Mesothelial cell of epicardium (in vitro differentiated cells): ENCODE measurements at regions not wholly inside any gene's neighbourhood (a gene's known extent, or its start where the extent isn't known, plus 50 kb on each side); places are given as distances from the start of the nearest gene placed in this dataset.

Experiments
- DNase-seq, 2 experiments: peaks; one replicate each; pipeline ENCODE4 v3.0.0; 2021; ENCODE audit warnings: low spot score in 2 of 2; ENCODE audit not compliant: unreplicated experiment in 2 of 2
- H3K27ac Mint-ChIP-seq: 2 replicates; pipeline ENCODE4 v1.8.0; 2021; ENCODE audit warnings: mixed read lengths
- H3K27me3 Mint-ChIP-seq: 2 replicates; pipeline ENCODE4 v1.8.0; 2021; ENCODE audit warnings: low read depth, mixed read lengths
- H3K36me3 Mint-ChIP-seq: 2 replicates; pipeline ENCODE4 v1.8.0; 2021; ENCODE audit warnings: mixed read lengths
- H3K4me1 Mint-ChIP-seq: 2 replicates; pipeline ENCODE4 v1.8.0; 2021; ENCODE audit warnings: mixed read lengths
- H3K4me3 Mint-ChIP-seq: 2 replicates; pipeline ENCODE4 v1.8.0; 2021; ENCODE audit warnings: mild to moderate bottlenecking, moderate library complexity, mixed read lengths
- H3K9me3 Mint-ChIP-seq: 2 replicates; pipeline ENCODE4 v1.8.0; 2021; ENCODE audit warnings: mixed read lengths
- TF ChIP-seq, protein P1 (sequence below): fragments of 200-600 bp; sonication (generic); IDR thresholded peaks from one replicate; pipeline ENCODE4 v1.5.0; 2021; ENCODE audit warnings: antibody characterized with exemption; ENCODE audit not compliant: unreplicated experiment

DNA sequence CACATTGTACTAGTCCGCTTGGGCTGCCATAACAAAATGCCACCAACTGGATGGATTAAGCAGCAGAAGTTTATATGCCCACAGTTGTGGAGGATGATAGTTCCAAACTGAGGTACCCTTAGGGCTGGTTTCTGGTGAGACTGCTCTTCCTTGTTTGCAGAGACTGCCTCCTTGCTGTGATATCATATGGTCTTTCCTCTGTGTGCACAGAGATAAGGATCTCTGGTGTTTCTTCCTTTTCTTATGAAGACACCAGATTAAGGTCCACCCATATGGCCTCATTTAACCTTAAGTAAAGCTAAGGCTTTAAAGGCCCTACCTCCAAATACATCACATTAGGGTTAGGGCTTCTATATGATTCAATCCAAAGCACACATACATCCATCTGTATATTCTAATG is 738.2 kb upstream of the GCFC2 start:
- Mint-ChIP-seq H3K4me3 (no peak overlapping the region), H3K27ac (no peak overlapping the region), H3K9me3 (peaks cover 12% of the 10 kb centered on the region), H3K4me1 (no peaks in the 10 kb centered on the region), H3K36me3 (no peaks in the 10 kb centered on the region), H3K27me3 (no peaks in the 10 kb centered on the region)
- no peak for DNase-seq
- TF ChIP-seq, protein P1, sequence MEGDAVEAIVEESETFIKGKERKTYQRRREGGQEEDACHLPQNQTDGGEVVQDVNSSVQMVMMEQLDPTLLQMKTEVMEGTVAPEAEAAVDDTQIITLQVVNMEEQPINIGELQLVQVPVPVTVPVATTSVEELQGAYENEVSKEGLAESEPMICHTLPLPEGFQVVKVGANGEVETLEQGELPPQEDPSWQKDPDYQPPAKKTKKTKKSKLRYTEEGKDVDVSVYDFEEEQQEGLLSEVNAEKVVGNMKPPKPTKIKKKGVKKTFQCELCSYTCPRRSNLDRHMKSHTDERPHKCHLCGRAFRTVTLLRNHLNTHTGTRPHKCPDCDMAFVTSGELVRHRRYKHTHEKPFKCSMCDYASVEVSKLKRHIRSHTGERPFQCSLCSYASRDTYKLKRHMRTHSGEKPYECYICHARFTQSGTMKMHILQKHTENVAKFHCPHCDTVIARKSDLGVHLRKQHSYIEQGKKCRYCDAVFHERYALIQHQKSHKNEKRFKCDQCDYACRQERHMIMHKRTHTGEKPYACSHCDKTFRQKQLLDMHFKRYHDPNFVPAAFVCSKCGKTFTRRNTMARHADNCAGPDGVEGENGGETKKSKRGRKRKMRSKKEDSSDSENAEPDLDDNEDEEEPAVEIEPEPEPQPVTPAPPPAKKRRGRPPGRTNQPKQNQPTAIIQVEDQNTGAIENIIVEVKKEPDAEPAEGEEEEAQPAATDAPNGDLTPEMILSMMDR = no peak

DNA sequence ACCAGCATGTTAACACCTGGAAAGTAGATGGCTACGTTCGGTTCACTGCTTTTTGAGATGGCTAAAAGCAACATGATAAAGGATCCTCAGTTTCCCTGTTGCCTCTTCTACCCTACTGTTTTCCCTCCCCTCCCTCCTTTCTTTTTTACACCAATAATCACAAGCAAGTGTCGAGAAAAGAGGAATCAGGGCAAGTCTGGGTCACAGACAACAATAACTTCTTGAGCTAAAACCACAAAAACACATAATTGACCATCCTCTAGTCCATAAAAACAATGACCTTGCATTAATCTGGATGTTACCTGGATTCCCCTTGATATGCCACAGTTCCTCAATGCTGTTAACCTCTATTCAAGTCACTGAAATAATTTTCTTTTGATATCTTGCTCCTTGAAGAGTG is 736.6 kb upstream of the GCFC2 start:
- no peaks in the 10 kb centered on the region for H3K27me3 Mint-ChIP-seq
- TF ChIP-seq, protein P1 = no peak
- DNase-seq = no peak
- H3K36me3 Mint-ChIP-seq = no peaks in the 10 kb centered on the region
- H3K9me3 Mint-ChIP-seq = peaks cover 12% of the 10 kb centered on the region
- no peak overlapping the region for H3K27ac Mint-ChIP-seq
- no peak overlapping the region for H3K4me3 Mint-ChIP-seq
- H3K4me1 Mint-ChIP-seq = no peaks in the 10 kb centered on the region

DNA sequence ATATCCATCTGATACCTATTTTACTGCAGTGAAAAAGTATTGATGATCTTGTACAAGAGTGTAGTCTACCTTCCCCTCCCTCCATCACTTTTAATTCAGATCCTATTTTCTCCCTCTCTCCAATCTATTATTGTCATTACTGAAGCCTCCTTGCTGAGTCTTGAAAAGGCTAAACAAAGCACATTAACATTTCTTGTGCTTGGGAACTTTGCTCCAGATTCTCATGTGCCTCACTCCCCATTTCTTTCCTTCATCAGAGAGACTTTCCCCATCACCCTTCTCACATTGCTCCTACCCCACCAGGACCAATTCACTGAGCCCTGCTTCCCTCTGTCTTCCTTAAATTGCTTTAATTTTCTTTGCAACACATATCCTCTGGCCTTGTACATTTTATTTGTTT is 736.2 kb upstream of the GCFC2 start:
- Mint-ChIP-seq H3K4me3 (no peak overlapping the region), H3K27ac (no peak overlapping the region), H3K36me3 (no peaks in the 10 kb centered on the region), H3K9me3 (peaks cover 12% of the 10 kb centered on the region), H3K4me1 (no peaks in the 10 kb centered on the region), H3K27me3 (no peaks in the 10 kb centered on the region)
- TF ChIP-seq, protein P1 = no peak
- no peak for DNase-seq

DNA sequence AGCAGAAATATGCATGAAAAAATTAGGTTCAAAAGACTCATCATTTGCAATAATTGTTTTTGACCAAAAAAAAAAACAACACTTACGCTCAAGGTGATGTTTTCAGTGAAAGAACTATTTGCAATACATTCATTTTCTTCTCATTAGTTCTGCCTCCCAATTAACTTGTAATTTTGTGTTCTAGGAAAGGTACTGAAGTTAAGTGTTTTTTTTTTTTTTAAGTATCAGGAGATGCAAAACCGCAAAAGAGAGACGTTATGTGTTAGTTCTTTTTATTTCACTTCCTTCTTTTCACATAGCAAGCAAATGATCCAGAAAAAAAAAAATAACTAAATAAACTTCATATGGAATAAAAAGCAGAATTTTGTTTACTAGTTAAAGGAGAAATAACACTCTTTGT is 735.2 kb upstream of the GCFC2 start:
- TF ChIP-seq, protein P1 = no peak
- Mint-ChIP-seq H3K9me3 (peaks cover 14% of the 10 kb centered on the region), H3K27me3 (no peaks in the 10 kb centered on the region), H3K4me3 (no peak overlapping the region), H3K27ac (no peak overlapping the region), H3K4me1 (no peaks in the 10 kb centered on the region), H3K36me3 (no peaks in the 10 kb centered on the region)
- no peak for DNase-seq

DNA sequence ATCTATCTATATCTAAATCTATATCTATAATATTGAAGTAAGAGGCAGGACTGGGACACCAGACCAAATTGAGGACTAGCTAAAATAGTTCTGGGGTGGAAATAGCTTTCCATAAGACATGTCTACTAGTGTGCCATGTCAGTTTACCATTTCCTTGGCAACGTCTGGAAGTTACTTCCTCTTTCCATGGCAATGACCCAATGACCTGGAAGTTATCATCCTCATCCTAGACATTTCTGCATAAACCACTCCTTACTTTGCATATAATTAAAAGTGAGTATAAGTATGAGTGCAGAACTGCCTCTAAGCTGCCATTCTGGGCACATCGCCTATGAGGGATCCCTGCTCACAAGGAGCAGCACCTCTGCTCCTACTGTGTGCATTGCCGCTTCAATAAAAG is 734.0 kb upstream of the GCFC2 start:
- Mint-ChIP-seq H3K27ac (no peak overlapping the region), H3K9me3 (peaks cover 14% of the 10 kb centered on the region), H3K27me3 (no peaks in the 10 kb centered on the region), H3K4me1 (no peaks in the 10 kb centered on the region), H3K36me3 (no peaks in the 10 kb centered on the region), H3K4me3 (no peak overlapping the region)
- DNase-seq = no peak
- TF ChIP-seq, protein P1 = no peak

DNA sequence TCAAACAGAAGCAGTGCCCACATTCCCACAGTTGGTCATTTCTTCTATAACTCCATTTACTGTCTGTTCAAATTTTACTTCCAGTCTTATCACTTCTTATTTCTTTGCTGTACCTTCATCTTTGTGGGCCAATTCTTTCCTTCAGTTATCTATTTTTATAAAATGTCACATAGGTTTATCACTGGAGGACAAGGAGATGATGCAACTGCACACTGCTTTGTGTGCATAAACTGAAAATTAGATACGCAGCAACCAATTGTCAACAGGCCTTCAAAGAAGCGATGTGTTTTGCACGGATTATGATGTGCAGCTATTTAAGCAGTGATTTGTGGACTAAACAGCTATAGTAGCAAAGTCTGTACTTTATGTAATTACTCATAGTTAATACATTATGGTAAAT is 726.8 kb upstream of the GCFC2 start:
- Mint-ChIP-seq H3K36me3 (no peaks in the 10 kb centered on the region), H3K27ac (no peak overlapping the region), H3K27me3 (no peaks in the 10 kb centered on the region), H3K4me1 (no peaks in the 10 kb centered on the region), H3K9me3 (peaks cover 3% of the 10 kb centered on the region), H3K4me3 (no peak overlapping the region)
- TF ChIP-seq, protein P1 = no peak
- DNase-seq = no peak
